GM18508 (cell line): ENCODE measurements at regions not wholly inside any gene's neighbourhood (a gene's known extent, or its start where the extent isn't known, plus 50 kb on each side); places are given as distances from the start of the nearest gene placed in this dataset.

Experiments used
- ATAC-seq: cut with Tn5 transposase; IDR thresholded peaks from one replicate; pipeline ENCODE4 v1.9.1; 2021; ENCODE audit warnings: moderate number of reproducible peaks; ENCODE audit not compliant: insufficient read depth, unreplicated experiment

DNA sequence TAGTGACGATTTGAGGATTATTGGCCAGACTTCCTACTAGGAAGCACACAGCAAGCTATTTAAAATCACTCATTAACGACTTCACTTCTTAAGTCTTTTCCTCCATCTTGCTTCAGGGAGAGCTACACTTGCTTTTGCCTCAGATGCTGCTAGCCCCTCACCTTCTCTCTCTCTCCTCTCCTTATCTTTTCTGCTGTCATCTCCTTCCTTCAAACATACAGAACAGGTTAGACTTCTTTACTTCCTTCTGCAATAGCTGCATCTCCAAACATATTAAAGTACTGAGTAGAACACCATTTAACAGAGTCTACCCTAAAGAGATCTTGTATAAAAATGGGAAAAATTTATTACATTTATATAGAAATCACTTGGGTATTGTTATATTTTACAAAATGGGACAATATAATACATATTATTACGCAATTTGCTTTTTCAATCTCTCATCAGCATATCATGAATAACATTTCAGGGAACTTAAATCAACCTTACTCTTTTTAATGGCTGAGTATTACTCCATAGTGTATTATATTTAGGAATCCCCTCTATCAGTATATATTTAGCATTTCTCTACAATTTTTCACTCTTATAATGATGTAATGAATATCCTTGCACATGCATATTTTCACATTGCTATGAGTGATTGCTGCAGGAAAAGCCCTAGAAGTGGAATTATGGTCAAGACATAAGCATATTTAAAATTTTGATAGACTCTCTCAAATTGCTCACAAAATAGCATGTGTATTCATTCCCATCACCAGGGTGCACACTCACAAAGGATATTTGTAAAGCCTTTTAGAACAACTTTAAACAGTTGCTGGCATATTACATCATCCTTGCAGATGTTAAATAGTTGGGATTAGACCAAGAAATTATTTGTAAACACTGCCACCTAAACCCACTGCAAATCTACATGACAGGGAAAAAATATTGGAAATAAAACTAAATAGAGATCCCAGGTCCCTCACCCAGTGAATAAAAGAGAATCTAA is 164.5 kb upstream of the NFIB start:
- no peak for ATAC-seq

DNA sequence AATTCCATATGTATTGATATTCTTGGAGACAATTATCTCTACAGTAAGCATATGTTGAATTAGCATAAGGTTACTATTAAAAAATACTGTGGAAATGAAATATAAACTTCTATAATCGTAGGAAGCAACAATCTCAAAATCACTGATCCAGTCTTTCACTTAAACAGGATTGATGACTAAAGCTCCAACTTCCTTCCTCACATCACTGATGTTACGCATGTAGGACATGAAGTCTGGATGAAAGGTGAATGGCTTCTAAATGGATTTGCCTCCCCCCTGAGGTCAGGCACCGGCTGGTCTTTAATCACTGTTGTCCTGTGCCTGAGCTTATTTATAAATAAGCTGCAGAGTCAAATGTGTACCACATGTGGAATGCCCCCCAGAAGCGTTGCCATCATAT is 157.1 kb upstream of the NFIB start:
- ATAC-seq, result no peak

DNA sequence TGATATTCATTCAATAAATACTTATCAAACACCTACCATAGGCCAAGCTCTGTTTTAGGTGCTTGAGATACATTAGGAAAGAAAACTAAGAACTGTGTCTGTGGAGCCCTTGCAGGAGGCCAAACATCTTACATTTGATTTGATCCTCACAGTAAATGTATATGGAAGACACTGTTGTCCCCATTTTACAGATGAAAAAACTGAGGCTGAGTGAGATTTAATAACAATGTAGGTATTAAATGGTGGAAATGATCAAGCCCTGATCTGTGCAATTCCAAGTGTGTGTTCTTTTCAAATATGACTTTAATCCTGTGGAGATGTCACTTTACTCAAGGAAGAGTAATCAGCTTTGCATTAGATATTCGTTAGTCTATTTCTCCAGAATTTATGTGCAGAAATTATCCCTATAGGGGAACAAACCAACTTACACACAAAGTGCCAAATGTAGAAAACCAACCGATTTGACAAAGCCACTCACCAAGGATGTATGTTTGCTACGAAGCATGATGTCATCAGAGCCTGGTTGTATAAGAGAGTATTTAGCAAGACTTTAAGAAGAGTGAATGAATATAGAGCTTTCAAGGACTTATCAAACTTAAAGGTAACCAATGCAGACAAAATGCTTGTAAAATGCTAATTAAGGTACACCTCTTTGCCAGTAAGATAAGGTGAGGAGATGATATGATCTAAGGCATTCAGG is 153.9 kb upstream of the NFIB start:
- ATAC-seq, result no peak

DNA sequence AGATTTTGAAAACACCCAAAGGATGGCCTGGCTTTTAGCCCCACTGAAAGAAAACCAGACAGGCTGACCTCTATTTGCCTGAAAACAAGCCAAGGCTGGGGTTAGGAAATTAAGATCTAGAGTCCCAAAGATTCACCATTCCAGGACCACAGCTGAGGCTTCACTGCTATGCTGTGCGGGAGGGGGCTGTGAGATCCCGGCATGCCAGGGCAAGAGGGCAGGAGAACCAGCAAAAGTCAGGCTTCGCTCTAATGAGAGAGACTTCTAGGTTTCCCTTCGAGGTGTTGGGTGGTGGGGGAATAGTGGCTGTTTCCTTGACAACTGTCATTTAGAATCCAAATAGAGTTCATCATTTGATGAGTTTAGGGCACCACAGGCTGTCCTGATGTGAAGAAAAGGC is 152.9 kb upstream of the NFIB start:
- no peak for ATAC-seq

DNA sequence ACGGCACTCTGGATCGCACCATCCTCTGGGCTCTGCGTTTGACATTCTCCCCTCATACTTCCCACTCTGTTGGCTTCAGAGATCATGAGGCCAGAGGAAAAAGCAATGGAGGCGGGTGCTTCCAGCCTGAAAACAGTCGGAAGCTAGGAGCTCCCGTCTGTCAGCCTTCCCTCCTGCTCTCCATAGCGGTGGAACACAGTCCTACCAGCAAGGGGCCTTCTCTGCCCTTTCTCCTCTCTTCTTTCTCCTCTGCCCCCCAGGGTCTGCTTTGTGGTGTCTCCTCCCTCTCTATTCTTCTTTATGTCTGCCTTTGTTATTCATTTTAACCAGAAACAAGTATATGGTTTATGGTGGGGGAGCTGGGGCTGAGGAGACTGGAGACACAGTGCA is 152.5 kb upstream of the NFIB start:
- ATAC-seq, result no peak

DNA sequence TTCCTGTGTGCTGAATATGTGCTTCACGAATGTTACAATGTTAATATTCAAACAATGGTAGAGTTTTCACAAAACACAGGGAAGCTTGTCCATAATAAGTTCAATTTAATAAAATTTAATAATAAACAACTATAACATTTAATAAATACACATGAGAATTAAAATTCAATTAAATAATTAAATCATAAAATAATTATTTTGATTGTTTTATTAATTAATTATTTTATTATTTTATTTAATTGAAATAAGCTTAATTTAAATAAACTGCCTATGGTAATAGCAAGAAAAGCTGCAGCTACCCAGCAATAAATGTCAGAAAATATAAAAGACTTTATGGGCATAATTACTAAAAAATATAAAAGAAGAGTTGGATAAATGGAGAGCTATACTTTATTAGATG is 149.0 kb upstream of the NFIB start:
- no peak for ATAC-seq

DNA sequence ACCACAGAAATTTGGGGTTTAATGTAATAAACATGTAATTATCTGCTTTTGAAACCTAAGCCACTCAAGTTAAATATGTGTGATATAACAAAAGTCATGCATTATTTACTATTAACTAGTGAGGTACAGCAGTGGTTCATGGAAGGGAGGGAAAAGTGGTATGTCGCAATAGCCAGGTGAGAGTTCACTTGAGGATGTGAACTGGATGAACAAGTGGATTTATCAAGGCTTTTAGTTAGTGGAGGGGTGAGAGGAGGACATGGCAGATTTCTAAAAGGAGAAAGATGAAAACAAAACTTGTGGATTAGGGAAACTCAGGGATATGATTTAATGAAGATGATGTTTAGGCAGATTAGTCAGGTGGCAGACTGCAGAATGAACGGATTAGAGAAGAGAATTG is 141.3 kb upstream of the NFIB start:
- no peak for ATAC-seq

DNA sequence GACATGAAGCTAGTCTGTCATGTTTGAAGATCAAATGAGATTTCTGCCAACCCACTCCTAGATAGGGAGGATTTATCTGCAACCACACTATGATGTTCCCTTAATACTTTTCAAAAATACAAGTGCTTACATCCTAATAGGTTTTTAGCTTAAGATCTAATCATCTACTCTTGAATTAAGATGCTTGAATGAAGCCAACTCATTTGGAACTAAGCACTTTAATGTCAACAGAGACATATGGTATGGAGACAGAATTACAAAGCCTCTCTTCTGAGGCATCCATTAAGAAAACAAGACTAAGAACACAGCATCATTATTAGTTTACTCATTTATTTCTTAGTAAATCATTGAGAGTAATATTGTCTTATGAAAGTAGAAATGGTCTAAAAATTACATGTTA is 139.3 kb upstream of the NFIB start:
- no peak for ATAC-seq

DNA sequence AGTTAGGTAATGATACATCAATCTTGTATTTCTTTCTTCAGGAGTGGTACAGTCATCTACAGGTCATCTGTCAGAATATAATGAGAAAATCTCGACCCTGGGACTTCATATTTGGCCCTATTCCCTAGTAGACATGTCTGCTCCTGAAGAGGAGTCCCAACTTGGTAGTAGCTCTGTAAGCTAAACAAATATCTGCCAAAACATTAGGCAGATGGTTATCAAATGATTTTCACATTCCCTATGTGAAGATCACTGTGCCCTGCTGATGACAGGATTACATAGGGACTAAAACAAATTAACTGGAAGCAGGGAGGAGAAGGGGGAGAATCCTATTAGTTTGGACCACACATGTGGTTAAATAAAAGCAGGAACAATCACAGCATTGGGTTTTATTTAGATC is 138.6 kb upstream of the NFIB start:
- ATAC-seq, result no peak

DNA sequence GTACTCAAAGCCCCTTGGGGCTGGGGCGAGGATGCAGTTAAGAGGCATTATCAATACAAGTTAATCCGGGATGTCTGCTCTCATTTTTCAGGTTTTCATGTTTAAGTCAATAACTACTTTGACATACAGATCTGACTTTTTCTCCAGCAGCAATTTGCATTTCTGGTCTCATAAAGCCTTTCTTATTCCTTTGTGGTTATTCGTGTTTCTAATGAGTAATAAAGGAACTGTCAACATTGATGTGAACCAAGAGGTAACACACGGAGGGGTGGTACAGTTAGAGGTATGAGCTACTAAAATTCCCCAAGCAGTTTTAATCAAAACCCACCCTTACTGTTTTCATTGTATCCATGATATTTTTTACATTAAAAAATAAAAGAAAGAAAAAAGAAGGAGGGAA is 138.0 kb upstream of the NFIB start:
- ATAC-seq, result peak; percentile 96

DNA sequence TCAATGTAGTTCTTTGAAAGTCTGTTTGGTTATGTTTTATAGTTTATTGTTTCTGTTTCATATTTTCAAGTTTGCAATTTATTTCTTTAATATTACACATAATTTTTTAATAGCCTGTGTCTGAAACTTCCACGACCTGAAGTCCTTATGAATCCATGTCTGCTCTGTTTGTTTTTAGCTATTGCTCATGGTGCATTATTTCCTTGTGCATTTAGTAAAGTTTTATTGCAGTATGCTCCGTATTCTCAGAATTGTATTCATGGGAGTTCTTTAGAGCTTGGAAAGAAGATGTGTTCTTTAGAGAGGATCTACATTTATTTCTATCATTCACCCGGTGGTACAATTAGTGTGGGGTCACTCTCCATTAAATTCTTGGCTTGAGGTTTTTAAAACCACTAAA is 133.2 kb upstream of the NFIB start:
- ATAC-seq, result no peak

DNA sequence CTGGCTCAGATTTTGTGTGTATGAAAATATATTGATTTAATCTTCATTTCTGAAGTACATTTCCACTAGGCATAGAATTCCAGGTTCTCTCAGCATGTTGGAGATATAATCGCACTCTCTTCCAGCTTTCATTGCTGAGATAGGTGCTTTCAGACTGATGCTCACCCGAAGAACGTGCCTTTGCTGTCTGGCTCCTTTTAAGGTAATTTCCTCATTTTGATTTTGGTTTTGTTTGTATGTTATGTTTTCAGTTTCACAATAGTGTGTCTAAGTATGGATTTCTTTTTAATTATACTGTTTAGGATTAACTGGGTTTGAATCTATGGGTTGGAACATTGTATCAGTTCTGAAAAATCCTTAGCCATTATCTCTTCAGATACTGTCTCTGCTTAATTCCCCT is 132.0 kb upstream of the NFIB start:
- ATAC-seq, result no peak

DNA sequence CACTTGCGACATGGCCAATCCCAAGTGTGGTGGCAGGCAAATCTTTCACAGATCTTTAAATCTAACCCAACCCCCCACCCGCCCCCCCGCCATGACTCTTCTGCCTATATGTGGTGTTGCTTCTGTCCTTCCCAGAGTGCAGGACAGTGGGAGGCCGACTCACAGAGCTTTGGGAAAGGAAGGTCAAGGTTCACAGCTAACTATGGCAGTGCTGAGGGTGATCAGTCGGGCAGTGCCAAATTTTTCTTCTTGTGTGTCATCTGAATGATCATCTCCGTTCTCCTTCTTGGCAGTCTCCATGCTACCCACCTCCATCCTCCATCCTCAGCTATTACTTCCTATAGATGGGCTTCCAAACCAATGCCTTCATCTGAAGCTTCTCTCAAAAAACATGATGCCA is 129.0 kb upstream of the NFIB start:
- ATAC-seq, result no peak

DNA sequence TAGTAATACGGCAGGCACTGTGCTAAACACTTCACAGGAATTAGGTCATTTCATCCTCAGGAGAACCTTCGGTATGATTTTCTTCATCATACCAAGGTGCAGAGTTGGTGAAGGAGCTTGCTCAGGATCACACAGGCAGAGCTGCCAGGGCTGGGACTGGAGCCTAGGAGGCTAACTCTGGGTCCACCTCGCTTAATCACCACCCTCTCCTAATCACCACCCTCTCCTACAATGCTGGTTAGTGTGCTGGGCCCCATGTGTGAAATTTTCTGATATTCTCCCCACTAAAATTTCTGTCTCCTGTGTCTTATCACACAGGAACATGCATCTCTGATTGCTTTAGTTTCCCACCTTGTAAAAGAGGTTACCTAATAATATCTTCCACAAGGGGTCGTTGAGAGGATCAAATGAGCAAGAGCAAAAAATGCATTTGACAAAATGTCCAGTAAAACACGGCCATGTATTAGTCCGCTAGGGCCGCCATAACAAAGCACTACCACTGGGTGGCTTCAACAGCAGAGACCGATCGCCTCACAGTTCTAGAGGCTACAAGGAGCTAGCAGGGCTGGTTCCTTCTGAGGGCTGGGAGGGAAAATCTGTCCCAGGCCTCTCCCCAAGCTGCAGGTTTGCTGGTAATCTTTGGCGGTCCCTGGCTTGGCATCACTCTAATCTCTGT is 128.2 kb upstream of the NFIB start:
- ATAC-seq, result no peak

DNA sequence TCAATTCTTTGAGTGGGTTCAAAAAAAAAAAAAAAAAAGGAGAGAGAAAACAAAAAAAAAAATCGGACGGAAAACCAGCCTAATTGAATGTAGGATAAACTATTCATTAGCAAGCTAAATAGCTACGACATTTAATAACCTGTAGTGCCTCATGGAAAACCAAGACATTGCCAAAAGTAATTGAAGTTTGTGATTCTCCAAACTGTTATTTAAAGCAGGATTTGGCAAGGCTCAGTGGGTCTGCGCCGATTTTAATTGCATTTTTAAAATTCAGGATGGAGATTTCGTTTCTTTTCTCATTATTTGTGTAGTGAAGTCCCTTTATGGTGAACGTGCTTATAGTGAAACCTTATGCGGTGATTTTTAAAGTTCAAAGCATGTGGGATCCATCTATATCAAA is 127.2 kb upstream of the NFIB start:
- no peak for ATAC-seq

DNA sequence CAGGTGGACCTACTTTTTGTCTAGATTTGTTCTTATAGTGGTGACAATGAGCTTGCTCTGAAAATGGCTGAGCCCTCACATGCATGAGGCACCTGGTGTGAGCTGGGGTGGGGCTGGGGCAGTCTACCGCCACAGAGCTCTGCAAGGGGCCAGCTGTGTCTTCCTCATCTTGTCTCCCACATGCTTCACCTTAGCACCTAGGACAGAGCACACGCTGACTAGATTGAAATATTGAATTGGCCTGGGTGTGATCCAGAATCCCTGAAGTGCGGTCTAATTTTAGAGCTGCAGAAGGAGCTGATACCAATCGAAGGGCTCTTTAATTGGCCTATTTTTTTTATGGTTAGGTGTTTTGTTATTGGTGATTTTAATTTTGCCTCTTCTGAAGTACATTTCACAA is 126.1 kb upstream of the NFIB start:
- ATAC-seq, result no peak

DNA sequence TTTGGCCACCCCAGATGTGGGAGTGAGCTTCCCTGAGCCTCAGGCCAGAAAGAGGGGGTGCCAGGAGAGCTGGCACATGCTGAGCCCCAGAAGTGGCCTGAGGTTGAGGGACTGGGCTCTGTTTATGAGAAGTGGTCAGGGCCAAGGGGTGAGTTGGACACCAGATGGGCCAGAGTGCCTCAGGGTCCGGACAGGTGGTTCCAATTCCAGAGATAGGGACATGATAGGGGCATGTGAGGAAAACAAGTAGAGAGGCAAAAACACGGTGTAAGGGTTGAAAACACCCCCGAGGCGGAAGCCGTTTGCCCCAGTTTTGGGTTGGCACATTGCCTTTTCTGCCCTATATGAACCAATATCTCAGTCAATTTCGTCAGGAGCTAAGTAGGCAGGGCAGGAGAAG is 125.6 kb upstream of the NFIB start:
- ATAC-seq, result no peak

DNA sequence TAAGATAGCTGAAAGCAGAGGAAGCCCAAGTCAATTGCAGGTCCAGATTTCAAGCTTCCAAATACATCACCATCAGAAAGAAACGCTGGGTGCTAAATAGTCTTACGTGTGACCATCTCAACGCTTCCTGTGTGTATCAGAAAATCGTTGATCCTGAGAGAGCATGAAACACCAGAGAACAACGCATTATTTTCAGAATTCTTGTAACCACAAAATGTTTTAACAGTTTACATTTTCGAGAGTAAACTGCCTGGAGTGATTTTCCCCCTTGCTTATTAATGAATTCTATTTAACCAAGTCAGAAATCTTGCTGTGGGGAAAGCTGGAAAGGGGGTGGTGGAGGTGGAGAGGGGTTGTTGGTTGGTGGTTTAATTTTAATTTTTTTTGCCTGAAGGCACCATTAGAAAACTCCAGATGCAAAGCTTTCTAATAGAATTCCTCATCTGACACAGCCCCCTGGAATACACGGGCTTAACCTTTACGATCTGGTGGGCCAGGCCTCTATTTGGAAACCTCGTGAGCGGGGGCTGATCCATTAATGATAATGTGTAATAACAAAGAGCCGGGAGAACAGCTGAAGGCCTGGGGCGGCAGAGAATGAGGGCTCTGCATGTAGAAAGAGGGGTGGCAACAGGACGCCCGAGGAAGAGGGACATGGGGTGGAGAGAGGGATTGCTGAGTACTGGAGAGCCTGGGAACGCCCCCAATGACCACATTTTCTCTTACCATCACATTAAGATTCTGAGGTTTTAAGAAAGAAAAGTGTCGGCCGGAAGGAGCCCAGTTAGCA is 124.5 kb upstream of the NFIB start:
- no peak for ATAC-seq

DNA sequence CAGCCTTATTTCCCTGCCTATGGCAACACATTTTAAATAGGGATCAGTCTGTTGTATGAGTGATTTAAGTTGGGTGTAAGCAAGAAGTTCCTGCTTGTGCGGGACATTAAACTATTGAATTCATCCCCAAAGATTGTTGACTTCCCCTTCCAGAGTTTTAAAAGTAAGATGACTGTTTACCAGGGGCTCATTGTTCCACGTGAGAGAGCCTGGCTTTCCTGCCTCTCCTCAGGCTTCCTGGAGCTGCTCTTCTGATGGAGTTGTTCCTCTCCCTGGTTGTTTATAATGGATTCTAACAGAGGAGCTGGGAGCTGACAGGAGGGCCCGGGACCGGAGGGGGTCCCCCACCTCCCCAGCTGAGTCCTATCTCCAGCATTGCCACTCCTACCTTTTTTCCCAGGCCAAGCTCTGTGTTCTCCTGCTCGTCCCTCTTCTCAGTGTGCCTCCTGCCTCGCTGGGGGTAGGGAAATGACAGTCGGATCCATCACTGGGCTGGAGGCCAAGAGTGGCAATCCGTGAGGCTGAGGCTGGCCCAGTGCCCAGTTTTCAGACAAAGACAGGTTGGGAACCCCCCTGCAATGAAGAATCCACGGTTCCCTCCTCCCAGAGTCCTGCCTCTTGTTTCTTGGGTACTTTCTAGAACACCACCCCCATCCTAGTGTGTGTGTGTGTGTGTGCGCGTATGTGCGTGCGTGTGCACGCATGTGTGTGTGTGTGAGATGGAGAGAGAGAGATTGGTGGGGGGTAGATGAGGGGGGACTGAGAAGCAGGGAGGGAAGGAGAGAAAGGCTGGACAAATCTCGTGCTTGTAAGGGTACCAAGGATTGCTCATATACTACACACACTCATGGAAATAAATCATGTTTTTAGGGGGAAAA is 123.7 kb upstream of the NFIB start:
- ATAC-seq, result no peak

DNA sequence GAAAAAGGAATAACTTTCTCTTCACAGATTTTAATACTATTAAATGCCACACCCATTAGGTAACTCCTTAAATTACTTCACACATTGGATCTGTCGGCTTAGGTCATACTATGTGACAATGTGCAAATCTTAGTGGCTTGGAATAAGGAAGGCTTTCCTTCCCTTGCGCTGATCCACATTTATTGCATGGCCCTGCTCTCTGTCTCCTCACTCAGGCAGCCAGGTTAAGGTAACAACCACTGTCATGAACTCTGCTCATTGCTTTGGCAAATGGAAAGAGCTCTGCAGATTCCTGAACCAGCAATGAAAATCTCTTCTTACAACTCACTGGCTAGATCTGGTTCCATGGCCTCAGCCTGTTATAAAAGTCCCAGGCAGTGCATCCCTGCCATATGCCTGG is 121.9 kb upstream of the NFIB start:
- ATAC-seq, result no peak
